GM12891 (cell line): ENCODE measurements at regions not wholly inside any gene's neighbourhood (a gene's known extent, or its start where the extent isn't known, plus 50 kb on each side); places are given as distances from the start of the nearest gene placed in this dataset.

Experiments
- DNase-seq: peaks from one replicate; pipeline ENCODE4 v3.0.0; 2011; ENCODE audit warnings: low spot score; ENCODE audit not compliant: insufficient read length
- FAIRE-seq: peaks from 2 replicates; lab custom pipeline; 2011; peaks lifted over from hg19 to GRCh38; lab: Jason Lieb, UNC
- PAX5 ChIP-seq: IDR thresholded peaks from 2 replicates; pipeline ENCODE4 v1.6.1; 2011; ENCODE audit warnings: low read length, moderate library complexity, mild to moderate bottlenecking; ENCODE audit not compliant: insufficient read depth, severe bottlenecking
- POLR2A ChIP-seq: IDR thresholded peaks from 2 replicates; pipeline ENCODE4 v1.6.1; 2011; ENCODE audit warnings: low read depth, low read length, control low read depth
- POLR2AphosphoS5 ChIP-seq: IDR thresholded peaks from 2 replicates; pipeline ENCODE4 v1.6.1; 2011; ENCODE audit warnings: low read depth, low read length, control low read depth
- POU2F2 ChIP-seq: IDR thresholded peaks from 2 replicates; pipeline ENCODE4 v1.6.1; 2011; ENCODE audit warnings: low read depth, mild to moderate bottlenecking, control low read depth, low read length, moderate library complexity
- SPI1 ChIP-seq: IDR thresholded peaks from 2 replicates; pipeline ENCODE4 v1.6.1; 2011; ENCODE audit warnings: low read depth, low read length, control low read depth
- TAF1 ChIP-seq: IDR thresholded peaks from 2 replicates; pipeline ENCODE4 v1.6.1; 2011; ENCODE audit warnings: low read depth, low read length, control low read depth

DNA sequence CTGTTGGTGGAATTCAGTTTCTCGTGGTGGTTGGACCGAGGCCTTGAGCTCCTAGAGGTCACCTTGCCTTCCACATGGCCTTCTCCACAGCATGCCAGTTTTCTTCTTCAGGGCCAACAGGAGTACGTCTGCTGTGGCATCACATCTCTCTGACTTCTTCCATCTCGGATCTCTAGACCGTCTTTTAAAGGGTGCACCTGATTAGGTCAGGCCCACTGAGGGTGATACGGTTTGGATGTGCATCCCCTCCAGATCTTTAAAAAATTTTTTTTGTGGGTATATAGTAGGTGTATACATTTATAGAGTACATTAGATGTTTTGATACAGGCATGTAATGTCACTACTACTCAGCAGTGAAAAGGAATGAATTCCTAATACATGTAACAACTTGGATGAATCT is 58.3 kb upstream of the BRD7 start:
- DNase-seq = no peak
- no peak for FAIRE-seq
- TF ChIP-seq POLR2AphosphoS5 (no peak), PAX5 (no peak), POU2F2 (no peak)

DNA sequence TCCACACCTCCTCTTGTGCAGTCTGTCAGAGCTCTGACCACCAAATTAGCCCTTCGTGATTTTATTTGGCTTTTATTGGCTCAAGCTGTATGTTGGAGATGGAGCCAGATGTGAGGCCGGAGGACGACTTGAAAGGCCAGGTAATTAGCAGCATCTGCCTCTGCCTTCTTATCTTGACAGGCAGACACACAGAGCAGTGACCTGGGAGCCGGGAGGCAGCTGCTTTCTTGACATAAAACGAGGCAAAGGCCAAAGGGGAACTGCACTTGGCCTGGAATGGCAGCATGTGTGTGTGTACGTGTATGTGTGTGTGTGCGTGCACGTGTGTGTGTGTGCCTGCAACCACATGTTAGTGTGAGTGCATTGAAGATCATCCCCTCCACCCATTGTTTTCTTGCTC is 56.9 kb upstream of the BRD7 start:
- TF ChIP-seq PAX5 (no peak), POLR2A (no peak), POLR2AphosphoS5 (no peak), POU2F2 (no peak)
- DNase-seq (no peak), FAIRE-seq (no peak)

- no peak for TF ChIP-seq PAX5
- no peak for TF ChIP-seq SPI1
- TF ChIP-seq TAF1 = no peak
- TF ChIP-seq POU2F2 = no peak
- TF ChIP-seq POLR2AphosphoS5 = no peak
- no peak for TF ChIP-seq POLR2A
- FAIRE-seq (no peak), DNase-seq (no peak)
Observed at GRCh38 chr16:50425044-50425443, 56.3 kb upstream of the BRD7 start.

GRCh38 chr16:50422926-50423325 is 54.1 kb upstream of the BRD7 start:
- no peak for TF ChIP-seq PAX5
- TF ChIP-seq POU2F2 = no peak
- TF ChIP-seq TAF1 = no peak
- TF ChIP-seq POLR2AphosphoS5 = no peak
- no peak for TF ChIP-seq SPI1
- no peak for TF ChIP-seq POLR2A
- no peak for FAIRE-seq

DNA sequence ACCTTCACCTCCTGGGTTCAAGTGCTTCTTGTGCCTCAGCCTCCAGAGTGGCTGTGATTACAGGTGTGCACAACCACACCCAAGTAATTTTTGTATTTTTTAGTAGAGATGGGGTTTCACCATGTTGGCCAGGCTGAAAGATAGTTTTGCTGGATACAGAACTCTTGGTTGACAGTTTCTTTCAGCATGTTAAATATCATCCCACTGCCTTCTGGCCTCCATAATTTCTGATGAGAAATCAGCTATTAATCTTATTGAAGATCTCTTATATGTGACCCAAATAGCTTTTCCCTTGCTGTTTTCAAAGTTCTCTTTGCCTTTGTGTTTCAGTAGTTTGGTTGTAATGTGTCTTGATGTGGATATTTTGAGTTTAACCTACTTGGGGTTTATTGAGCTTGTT is 50.3 kb upstream of the BRD7 start:
- FAIRE-seq = no peak
- no peak for DNase-seq
- TF ChIP-seq SPI1 (no peak), TAF1 (no peak), POLR2A (no peak), PAX5 (no peak)

More at GRCh38 chr16:50422926-50423325, 54.1 kb upstream of the BRD7 start:
- DNase-seq = no peak
